Frontal cortex (tissue), 3 donors: ENCODE measurements at regions not wholly inside any gene's neighbourhood (a gene's known extent, or its start where the extent isn't known, plus 50 kb on each side); places are given as distances from the start of the nearest gene placed in this dataset.
A peak's percentile ranks its signal among the peaks of the same experiment; 100 is the strongest.

Experiments
- DNase-seq, 2 donors: peaks; one replicate each; pipeline ENCODE4 v3.0.0; 2012; ENCODE audit warnings: low spot score in 2 of 2
- FAIRE-seq: peaks from 2 replicates; lab custom pipeline; 2012; peaks lifted over from hg19 to GRCh38; lab: Jason Lieb, UNC
- donor health status: control.
- donor health status: control.
- donor health status: control.

DNA sequence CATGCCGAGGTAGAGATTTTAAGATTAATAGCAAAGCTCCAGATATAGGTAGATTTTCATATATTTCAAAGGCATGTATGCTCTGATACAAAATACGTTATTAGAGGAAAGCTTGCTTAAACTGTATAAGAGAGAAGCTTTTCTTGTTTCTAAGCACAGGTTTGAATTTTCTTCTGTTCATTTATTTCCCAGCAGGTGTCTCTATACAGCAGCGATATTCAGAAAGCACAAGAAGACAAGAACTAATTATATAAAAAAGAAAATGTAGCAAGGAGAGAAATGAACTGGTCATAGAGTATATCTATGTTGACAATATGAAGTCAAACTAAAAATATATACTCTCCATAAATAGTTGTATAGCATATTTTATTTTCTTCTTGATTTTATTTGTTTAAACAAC lies 307.4 kb upstream of the NOVA1 start:
- DNase-seq (no peak), FAIRE-seq (no peak)

DNA sequence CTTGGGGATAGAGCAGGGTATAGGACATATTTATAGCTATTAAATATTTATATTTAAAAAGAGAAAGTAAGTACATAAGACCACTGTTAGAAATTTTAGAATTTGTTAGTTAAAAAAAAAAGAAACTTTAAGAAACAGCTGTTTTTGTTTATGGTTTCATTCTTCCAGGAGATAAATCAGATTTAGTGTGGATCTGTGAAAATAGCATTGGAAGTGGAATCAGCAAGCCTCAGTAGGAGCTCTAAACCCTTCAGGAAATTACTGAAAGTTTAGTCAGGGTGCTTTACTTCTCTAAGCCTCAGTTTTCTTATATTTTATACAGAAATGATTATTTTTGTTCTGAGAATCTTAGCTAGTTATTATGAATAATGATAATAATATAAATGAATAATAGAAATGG lies 316.0 kb upstream of the NOVA1 start:
- FAIRE-seq: no peak
- no peak for DNase-seq

DNA sequence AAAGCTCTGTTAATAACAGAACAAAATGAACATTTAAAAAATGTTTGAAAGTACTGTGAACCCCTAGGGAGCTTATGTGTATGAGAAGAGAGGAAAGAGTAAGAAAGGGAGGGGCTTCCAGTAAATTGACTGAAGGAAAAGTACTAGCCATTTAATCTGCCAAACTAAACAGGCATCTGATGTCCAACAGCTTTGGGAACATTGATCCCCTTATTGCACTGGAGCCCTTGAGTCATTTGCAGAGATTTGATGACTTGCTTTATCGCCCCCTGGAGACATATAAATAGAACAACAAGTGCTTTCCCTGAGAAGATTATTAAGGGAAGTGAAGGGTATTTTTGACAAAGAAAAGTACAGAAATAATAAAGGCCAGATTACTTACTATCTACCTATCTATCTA lies 319.3 kb upstream of the NOVA1 start:
- FAIRE-seq (no peak), DNase-seq (no peak)

DNA sequence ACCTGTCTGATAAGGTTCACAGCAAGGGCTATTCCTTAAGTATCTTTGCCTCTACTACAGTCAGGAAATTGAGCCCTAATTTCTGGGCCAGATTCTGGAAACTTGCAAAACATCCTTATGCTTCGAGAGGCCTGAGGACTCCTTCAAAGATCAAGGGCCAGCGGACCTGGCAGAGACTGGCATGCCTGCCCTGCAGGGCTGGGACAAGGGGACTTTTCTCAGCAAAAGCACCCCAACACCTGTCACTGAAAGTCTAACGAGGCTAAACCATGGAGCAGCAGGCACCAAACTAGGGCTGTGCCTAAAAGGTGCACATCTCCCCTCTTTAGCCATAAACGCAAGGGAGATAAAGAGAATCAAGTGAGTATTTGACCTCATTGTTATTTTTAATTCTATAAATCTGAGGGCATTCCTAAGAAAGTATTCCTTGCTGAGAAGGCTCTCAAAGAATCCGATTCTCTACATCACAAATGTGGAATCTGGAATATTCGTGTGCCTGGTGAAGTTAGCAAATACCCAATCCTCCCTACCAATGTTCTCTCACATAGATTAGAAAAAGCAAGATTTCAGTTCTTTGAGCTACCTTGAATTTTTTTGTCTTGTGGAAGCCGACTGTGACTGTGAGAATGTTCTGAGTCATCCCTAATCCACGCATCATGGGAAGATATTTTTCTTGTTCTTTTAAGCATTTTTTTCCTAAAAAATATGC lies 328.2 kb upstream of the NOVA1 start:
- DNase-seq (no peak), FAIRE-seq (no peak)

DNA sequence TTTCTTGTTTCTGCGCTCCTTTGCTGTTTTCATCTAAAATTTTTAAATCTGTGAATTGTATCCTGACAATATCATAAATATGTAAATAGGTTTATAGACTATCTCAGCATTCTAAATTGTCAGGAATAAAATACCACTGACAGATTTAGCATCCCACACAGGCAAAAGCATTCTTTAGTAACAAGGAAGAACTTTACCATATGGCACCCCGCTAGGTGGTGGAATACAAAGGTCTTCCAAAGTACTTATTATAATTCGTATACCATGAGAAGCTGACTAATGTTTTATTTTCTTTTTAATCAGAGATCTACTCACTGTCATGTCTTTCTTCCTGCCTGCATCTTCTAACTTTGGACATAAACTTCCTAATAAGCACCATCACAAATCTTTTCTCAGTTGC lies 328.8 kb upstream of the NOVA1 start:
- DNase-seq (no peak), FAIRE-seq (no peak)

DNA sequence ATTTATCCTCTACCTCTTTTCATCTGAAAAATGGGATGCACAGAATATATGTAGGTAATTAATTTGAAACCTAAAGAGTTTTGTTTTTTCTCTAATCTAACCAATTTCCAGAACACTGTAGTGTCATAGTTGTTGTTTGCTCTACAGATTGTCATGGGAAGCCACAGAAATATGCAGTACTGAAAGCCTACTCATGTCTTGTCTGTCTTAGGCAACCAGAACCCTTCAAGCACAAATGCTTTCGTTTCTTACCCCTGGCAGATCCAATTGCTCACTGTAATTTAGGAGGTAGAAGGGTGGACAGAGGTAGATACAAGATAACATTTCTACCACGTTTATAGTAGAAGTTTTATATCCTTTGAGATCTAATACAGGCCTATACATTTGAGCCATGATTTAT lies 330.2 kb upstream of the NOVA1 start:
- FAIRE-seq (no peak), DNase-seq (no peak)

DNA sequence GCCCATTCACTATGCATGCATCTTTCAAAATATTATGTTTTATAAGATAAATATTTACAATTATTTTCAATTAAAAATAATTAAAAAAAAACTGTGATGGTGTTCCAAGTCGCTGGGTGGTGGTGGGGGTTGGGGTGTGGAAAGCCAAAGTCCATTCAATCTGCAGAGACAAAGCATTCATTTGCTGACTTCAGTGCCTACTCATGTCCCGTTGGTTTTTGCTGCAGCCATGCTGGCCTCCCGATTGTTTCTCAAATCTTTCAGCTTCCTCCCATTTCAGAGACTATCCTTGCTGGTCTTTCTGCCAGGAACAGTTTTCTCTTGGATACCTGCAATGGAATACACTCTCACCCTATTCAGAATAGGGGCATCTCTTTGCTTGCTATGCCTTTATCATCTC lies 331.5 kb upstream of the NOVA1 start:
- no peak for DNase-seq
- no peak for FAIRE-seq

DNA sequence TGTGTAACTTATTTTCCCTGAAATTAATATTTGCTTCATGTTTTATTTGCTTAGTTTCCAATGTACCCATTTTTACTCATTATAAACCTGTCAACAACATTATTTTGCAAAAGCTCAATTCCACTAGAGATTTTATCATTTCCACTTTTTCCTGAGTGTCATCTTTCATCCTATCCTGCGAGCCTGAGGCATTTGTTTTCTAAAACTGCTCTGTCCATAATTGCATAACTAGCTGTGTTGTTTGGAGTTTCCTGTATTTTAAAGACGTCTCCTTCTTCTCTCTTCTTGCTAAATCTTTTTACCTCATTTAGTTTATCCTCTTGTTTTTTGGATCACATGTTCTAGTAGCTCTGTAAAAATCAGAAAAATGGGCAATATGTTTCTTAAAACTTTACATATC lies 332.7 kb upstream of the NOVA1 start:
- DNase-seq: no peak
- FAIRE-seq: no peak

DNA sequence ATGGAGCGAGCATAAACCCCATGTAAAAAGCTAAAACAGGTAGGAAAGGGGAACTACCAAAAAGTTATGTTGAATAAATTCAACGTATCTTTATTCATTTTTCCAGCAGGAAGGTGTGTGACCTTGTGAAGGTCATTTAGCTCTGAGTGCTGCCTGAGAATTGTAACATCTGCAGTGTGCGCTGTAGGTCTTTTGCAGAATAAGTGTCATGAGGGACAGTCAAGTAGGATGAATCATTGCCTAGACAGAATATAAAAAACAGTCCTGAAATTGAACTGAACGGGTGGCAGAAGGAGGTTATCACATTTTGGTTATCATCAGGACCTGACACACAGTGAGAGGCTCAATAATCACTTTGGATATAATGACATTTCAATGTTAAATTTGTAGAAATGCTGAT lies 334.8 kb upstream of the NOVA1 start:
- DNase-seq (no peak), FAIRE-seq (no peak)

GRCh38 chr14:26933431-26933830 lies 335.6 kb upstream of the NOVA1 start:
- DNase-seq (no peak), FAIRE-seq (no peak)

- DNase-seq (no peak), FAIRE-seq (no peak)
These were observed 336.3 kb upstream of the NOVA1 start for GRCh38 chr14:26934151-26934550.

- no peak for FAIRE-seq
- no peak for DNase-seq
These were observed 337.9 kb upstream of the NOVA1 start for GRCh38 chr14:26935733-26936132.

- FAIRE-seq: no peak
- no peak for DNase-seq
These were observed 340.2 kb upstream of the NOVA1 start for GRCh38 chr14:26938054-26938453.

DNA sequence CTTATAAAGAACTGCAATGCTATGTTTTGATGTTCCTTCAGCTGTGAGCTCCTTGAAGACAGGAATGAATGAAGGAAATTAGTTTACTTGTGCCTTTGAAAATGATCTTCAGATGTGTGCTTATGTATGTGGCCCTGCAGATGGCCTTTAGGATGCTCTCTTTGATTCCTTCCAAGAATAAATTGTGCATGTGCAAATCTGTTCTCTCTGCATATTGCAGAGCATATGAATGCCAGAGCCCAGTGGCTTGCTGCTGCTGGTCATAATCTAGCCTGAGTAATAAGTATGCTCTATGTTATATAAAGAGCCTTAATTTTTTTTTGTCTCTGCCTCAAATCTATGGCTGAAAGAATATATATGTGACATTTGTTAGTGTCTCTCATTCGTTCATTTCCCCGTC lies 341.9 kb upstream of the NOVA1 start:
- FAIRE-seq (no peak), DNase-seq (no peak)

DNA sequence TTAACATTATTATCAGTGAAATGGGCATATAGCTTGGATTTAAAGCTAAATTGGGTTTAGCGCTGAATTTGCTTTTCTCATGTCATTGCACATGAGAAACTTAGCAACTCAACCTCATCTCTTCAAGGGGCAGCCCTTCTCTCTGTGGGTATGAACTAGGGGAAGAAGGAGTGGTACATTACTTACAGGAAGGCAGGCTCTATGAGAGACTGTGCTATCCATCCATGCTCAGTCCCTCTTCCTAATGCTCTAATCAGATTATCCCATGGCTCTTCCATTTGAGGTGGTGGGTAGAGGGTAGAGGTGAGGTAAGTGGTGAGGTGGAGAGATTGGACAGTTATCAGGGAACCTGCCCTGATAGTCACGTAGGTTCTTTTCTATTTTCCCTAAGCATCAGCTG lies 343.7 kb upstream of the NOVA1 start:
- FAIRE-seq (no peak), DNase-seq (no peak)

DNA sequence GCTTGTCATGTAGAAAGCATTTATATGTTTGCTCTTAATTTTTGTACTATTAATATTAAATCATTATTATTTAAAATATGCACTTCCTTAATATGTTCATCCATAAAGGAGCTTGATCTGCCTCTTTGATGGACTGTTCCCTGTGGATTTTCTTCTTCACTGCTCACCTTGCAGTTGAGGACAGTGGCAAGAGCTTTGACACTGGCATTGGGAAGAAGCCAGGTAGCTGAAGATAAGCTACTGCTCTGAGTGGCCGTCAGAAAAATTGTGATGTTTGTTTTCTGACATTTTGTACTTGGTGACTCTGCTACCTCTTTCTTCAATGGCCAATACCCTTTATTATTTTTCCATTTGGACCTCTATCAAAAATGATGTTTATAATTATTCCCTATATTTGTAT lies 349.4 kb upstream of the NOVA1 start:
- DNase-seq: no peak
- no peak for FAIRE-seq

GRCh38 chr14:26959437-26959836 lies 361.6 kb upstream of the NOVA1 start:
- FAIRE-seq (no peak), DNase-seq (no peak)

- DNase-seq: no peak
- no peak for FAIRE-seq
These were observed 362.3 kb upstream of the NOVA1 start for GRCh38 chr14:26959972-26960660.

GRCh38 chr14:26963711-26964110 lies 365.9 kb upstream of the NOVA1 start:
- no peak for FAIRE-seq
- DNase-seq: no peak

DNA sequence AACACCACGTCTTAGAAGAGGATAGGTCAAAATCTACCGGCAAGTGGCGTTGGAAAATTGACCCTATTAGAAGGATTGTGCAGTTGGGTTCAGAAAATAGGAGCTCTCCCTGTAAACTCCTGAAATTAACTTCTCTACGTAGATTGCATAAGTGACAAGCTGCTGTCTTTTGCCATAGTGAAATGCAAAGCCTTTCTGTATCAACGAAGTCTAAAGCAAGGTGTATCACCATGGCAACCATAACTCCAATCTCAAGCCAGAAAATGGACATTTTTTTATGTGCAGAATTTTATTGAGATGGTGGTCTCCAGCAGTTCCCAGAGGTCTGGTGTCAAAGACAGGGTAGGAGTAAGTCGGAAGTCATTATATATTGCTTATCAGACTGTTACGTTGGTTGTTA lies 367.7 kb upstream of the NOVA1 start:
- FAIRE-seq: no peak
- no peak for DNase-seq

- FAIRE-seq: no peak
- DNase-seq: peak in 1 of 2 donors; percentile 10
These were observed 369.1 kb upstream of the NOVA1 start for GRCh38 chr14:26966908-26967307.

- no peak for DNase-seq
- no peak for FAIRE-seq
These were observed 377.1 kb upstream of the NOVA1 start for GRCh38 chr14:26974965-26975364.
